Neural cell (in vitro differentiated cells): ENCODE measurements at regions not wholly inside any gene's neighbourhood (a gene's known extent, or its start where the extent isn't known, plus 50 kb on each side); places are given as distances from the start of the nearest gene placed in this dataset.

Experiments used
- H2AFZ ChIP-seq: fragments of 200-600, 300-800 bp; sonication (generic), shearing (Covaris generic); 2 replicates; pipeline ENCODE4 v1.6.0; 2014; ENCODE audit warnings: low read depth, mild to moderate bottlenecking, antibody characterized with exemption, low read length, moderate library complexity
- H3F3A ChIP-seq: fragments of 200-600 bp; shearing (Covaris generic); 2 replicates; pipeline ENCODE4 v1.6.1; 2016; ENCODE audit warnings: mild to moderate bottlenecking, moderate library complexity, mixed read lengths, antibody characterized with exemption, low read length; ENCODE audit not compliant: insufficient read depth, poor library complexity, severe bottlenecking
- H3K27ac ChIP-seq: fragments of 200-600, 300-800 bp; sonication (generic), shearing (Covaris generic); 2 replicates; pipeline ENCODE4 v1.5.1; 2014; ENCODE audit warnings: mild to moderate bottlenecking, low read length, moderate library complexity
- H3K27me3 ChIP-seq: fragments of 300-800, 200-600 bp; sonication (generic), shearing (Covaris generic); 2 replicates; pipeline ENCODE4 v1.6.0; 2014; ENCODE audit warnings: mild to moderate bottlenecking, low read depth, low read length, moderate library complexity; ENCODE audit not compliant: insufficient read depth
- H3K36me3 ChIP-seq: fragments of 300-800, 200-600 bp; sonication (generic), shearing (Covaris generic); 2 replicates; pipeline ENCODE4 v1.5.1; 2014; ENCODE audit warnings: mild to moderate bottlenecking, antibody characterized with exemption, low read length, moderate library complexity; ENCODE audit not compliant: insufficient read depth
- H3K4me2 ChIP-seq: fragments of 300-800, 200-600 bp; sonication (generic), shearing (Covaris generic); 2 replicates; pipeline ENCODE4 v1.6.0; 2014; ENCODE audit warnings: mild to moderate bottlenecking, low read length
- H3K4me3 ChIP-seq: fragments of 300-800, 200-600 bp; sonication (generic), shearing (Covaris generic); 2 replicates; pipeline ENCODE4 v1.5.1; 2014; ENCODE audit warnings: mild to moderate bottlenecking, low read length, moderate library complexity
- H3K79me2 ChIP-seq: fragments of 200-600 bp; shearing (Covaris generic); replicated peaks from 2 replicates; pipeline ENCODE4 v1.6.0; 2014; ENCODE audit warnings: mild to moderate bottlenecking, low read length, moderate library complexity; ENCODE audit not compliant: insufficient read depth
- H3K9ac ChIP-seq: fragments of 300-800, 200-600 bp; sonication (generic), shearing (Covaris generic); 2 replicates; pipeline ENCODE4 v1.6.1; 2016; ENCODE audit warnings: mild to moderate bottlenecking, low read length, mixed read lengths
- H3K9me2 ChIP-seq: fragments of 200-600 bp; shearing (Covaris generic); 2 replicates; pipeline ENCODE4 v1.6.1; 2016; ENCODE audit warnings: mild to moderate bottlenecking, low read length, mixed read lengths; ENCODE audit not compliant: insufficient read depth
- H3K9me3 ChIP-seq: fragments of 200-600, 300-800 bp; sonication (generic), shearing (Covaris generic); 2 replicates; pipeline ENCODE4 v1.6.1; 2016; ENCODE audit warnings: mild to moderate bottlenecking, mixed run types, low read length, moderate library complexity, mixed read lengths
- H4K20me1 ChIP-seq: fragments of 200-600 bp; shearing (Covaris generic); 2 replicates; pipeline ENCODE4 v1.6.1; 2016; ENCODE audit warnings: mild to moderate bottlenecking, mixed run types; ENCODE audit not compliant: insufficient read depth
- CTCF ChIP-seq: fragments of 450-650 bp; IDR thresholded peaks from 2 replicates; pipeline ENCODE4 v1.5.1; 2014; ENCODE audit warnings: antibody characterized with exemption, mild to moderate bottlenecking, moderate library complexity; ENCODE audit not compliant: poor library complexity, severe bottlenecking
- EP300 ChIP-seq: fragments of 450-650 bp; conservative IDR thresholded peaks from 2 replicates; pipeline ENCODE4 v1.6.1; 2014; ENCODE audit warnings: antibody characterized with exemption, mild to moderate bottlenecking, moderate library complexity; ENCODE audit not compliant: poor library complexity, severe bottlenecking
- EZH2 ChIP-seq: fragments of 200-600, 300-800 bp; shearing (Covaris generic), sonication (generic); IDR thresholded peaks from 2 replicates; pipeline ENCODE4 v1.6.1; 2014; ENCODE audit warnings: antibody characterized with exemption, low read length, borderline replicate concordance, mild to moderate bottlenecking; ENCODE audit not compliant: insufficient read depth, poor library complexity, severe bottlenecking
- MXI1 ChIP-seq: fragments of 450-650 bp; conservative IDR thresholded peaks from 2 replicates; pipeline ENCODE4 v1.6.1; 2014; ENCODE audit warnings: antibody characterized with exemption, mild to moderate bottlenecking; ENCODE audit not compliant: poor library complexity, severe bottlenecking
- POLR2AphosphoS5 ChIP-seq: IDR thresholded peaks from 2 replicates; pipeline ENCODE4 v1.6.1; 2012
- RAD21 ChIP-seq: fragments of 450-650 bp; conservative IDR thresholded peaks from 2 replicates; pipeline ENCODE4 v1.6.1; 2014; ENCODE audit warnings: antibody characterized with exemption, mild to moderate bottlenecking, moderate library complexity
- REST ChIP-seq: IDR thresholded peaks from 2 replicates; pipeline ENCODE4 v1.6.1; 2012; ENCODE audit warnings: borderline replicate concordance
- SMC3 ChIP-seq: fragments of 450-650 bp; conservative IDR thresholded peaks from 2 replicates; pipeline ENCODE4 v1.6.1; 2014; ENCODE audit warnings: antibody characterized with exemption, mild to moderate bottlenecking, moderate library complexity; ENCODE audit not compliant: poor library complexity
- TAF1 ChIP-seq: IDR thresholded peaks from 2 replicates; pipeline ENCODE4 v1.6.1; 2012; ENCODE audit warnings: low read depth

- Histone ChIP-seq H3K79me2 (no peaks in the 10 kb centered on the region), H3K9me2 (no peaks in the 10 kb centered on the region), H3K9me3 (no peaks in the 10 kb centered on the region), H3K9ac (no peak overlapping the region), H2AFZ (no peak overlapping the region), H3K4me2 (no peak overlapping the region), H3K36me3 (no peaks in the 10 kb centered on the region), H3F3A (no peaks in the 10 kb centered on the region), H3K4me3 (no peak overlapping the region), H3K27ac (no peak overlapping the region), H3K27me3 (no peaks in the 10 kb centered on the region), H4K20me1 (no peaks in the 10 kb centered on the region)
- TF ChIP-seq RAD21 (no peak), REST (no peak)
Measured at GRCh38 chr3:22319446-22319845, 568.4 kb upstream of the ZNF385D start.

- Histone ChIP-seq H3K36me3 (no peaks in the 10 kb centered on the region), H3K79me2 (no peaks in the 10 kb centered on the region), H2AFZ (no peak overlapping the region), H3K9me2 (no peaks in the 10 kb centered on the region), H3K4me2 (no peak overlapping the region), H3K4me3 (no peak overlapping the region), H4K20me1 (no peaks in the 10 kb centered on the region), H3K9me3 (no peaks in the 10 kb centered on the region), H3F3A (no peaks in the 10 kb centered on the region), H3K9ac (no peak overlapping the region), H3K27ac (no peak overlapping the region), H3K27me3 (no peaks in the 10 kb centered on the region)
- TF ChIP-seq CTCF (no peak), RAD21 (no peak), MXI1 (no peak), POLR2AphosphoS5 (no peak), REST (no peak), EP300 (no peak), EZH2 (no peak), TAF1 (no peak), SMC3 (no peak)
Measured at GRCh38 chr3:22322861-22323260, 571.9 kb upstream of the ZNF385D start.
